SK-N-SH treated with all-trans-retinoic acid at 6 μM for 48 hours (cell line): ENCODE measurements at regions not wholly inside any gene's neighbourhood (a gene's known extent, or its start where the extent isn't known, plus 50 kb on each side); places are given as distances from the start of the nearest gene placed in this dataset.

ENCODE experiments used
- ARNTL ChIP-seq: fragments of 450-650 bp; formaldehyde crosslinking; IDR thresholded peaks from 2 replicates; pipeline ENCODE4 v1.5.0; 2020; ENCODE audit warnings: low read depth, mild to moderate bottlenecking, moderate library complexity, borderline replicate concordance
- ZFP30 ChIP-seq: fragments of 450-650 bp; formaldehyde crosslinking; IDR thresholded peaks from 2 replicates; pipeline ENCODE4 v1.5.0; 2022; ENCODE audit warnings: mild to moderate bottlenecking, moderate library complexity

DNA sequence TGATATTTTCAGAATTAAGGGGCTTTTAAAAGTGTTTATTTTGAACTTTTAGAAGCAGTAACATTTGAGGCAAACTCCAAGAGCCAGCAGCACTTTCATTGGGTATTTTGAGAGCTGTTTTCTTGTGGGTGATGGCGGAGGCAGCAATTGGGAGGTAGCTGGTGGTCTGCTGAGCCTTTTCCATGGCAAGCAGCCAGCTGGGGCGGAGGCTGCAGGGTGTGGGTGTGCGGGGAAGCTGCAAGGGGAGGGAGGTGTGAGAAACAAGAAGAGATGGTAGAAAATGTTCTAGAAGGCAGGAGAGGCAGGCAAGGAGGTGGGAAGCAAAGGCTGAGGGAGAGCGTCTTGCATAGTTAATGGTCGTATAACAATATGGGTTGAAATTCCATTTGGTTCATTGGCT is 223.4 kb upstream of the HTR2A start:
- TF ChIP-seq ZFP30 (CRISPR knock-in tag) (no peak), ARNTL (CRISPR knock-in tag) (no peak)
